H1 (cell line): ENCODE measurements at regions not wholly inside any gene's neighbourhood (a gene's known extent, or its start where the extent isn't known, plus 50 kb on each side); places are given as distances from the start of the nearest gene placed in this dataset.
"Not testable (repeated sequence)": the region's sequence is repeated elsewhere in the genome, so short reads cannot be mapped to it uniquely, and the experiment has no call there.

Experiments used
- ATF3 ChIP-seq: IDR thresholded peaks from 2 replicates; pipeline ENCODE4 v1.6.1; 2011; ENCODE audit warnings: low read depth, mild to moderate bottlenecking, low read length; ENCODE audit not compliant: insufficient read depth
- CHD2 ChIP-seq: IDR thresholded peaks from 2 replicates; pipeline ENCODE4 v1.6.1; 2012; ENCODE audit warnings: low read length, improper control_type of control experiment
- CTCF ChIP-seq, 3 experiments: IDR thresholded peaks; 1 replicate in 2 of 3; 2 replicates in 1 of 3; pipeline versions ENCODE4 v1.5.1 to v1.6.1; 2011; ENCODE audit warnings: low read length in 3 of 3, mild to moderate bottlenecking in 3 of 3, inconsistent platforms in 2 of 3, low read depth in 1 of 3, moderate library complexity in 1 of 3; ENCODE audit not compliant: insufficient read depth in 1 of 3; ENCODE audit errors: control extremely low read depth in 1 of 3
- EGR1 ChIP-seq: IDR thresholded peaks from 2 replicates; pipeline ENCODE4 v1.6.1; 2011; ENCODE audit warnings: low read depth, low read length, borderline replicate concordance
- EP300 ChIP-seq, 2 experiments: IDR thresholded peaks; 1 replicate in 1 of 2; 2 replicates in 1 of 2; pipeline ENCODE4 v1.6.1; 2011 to 2012; ENCODE audit warnings: low read depth in 2 of 2, low read length in 2 of 2, mild to moderate bottlenecking in 2 of 2, borderline replicate concordance in 1 of 2, inconsistent platforms in 1 of 2, moderate library complexity in 1 of 2
- EZH2 ChIP-seq: fragments of 200-600 bp; sonication (generic); IDR thresholded peaks from 2 replicates; pipeline ENCODE4 v1.7.1; 2012; ENCODE audit warnings: low read depth, mild to moderate bottlenecking, moderate library complexity, low read length, inconsistent platforms; ENCODE audit not compliant: severe bottlenecking
- HDAC2 ChIP-seq, 2 experiments: fragments of 300-600 bp in 1 of 2; sonication (generic) in 1 of 2; IDR thresholded peaks; 2 replicates each; pipeline ENCODE4 v1.6.1; 2011 to 2012; ENCODE audit warnings: low read depth in 2 of 2, low read length in 2 of 2, mild to moderate bottlenecking in 2 of 2, moderate library complexity in 2 of 2, borderline replicate concordance in 1 of 2, inconsistent platforms in 1 of 2
- POLR2A ChIP-seq, 2 experiments: IDR thresholded peaks; 1 replicate in 1 of 2; 2 replicates in 1 of 2; pipeline ENCODE4 v1.6.1; 2011; ENCODE audit warnings: low read depth in 2 of 2, low read length in 2 of 2, mild to moderate bottlenecking in 2 of 2; ENCODE audit errors: control extremely low read depth in 1 of 2
- RAD21 ChIP-seq, 2 experiments: IDR thresholded peaks in 1 of 2; conservative IDR thresholded peaks in 1 of 2; 2 replicates each; pipeline ENCODE4 v1.6.1; 2011; ENCODE audit warnings: low read depth in 2 of 2, low read length in 2 of 2, improper control_type of control experiment in 1 of 2, inconsistent platforms in 1 of 2, mild to moderate bottlenecking in 1 of 2, moderate library complexity in 1 of 2
- SIN3A ChIP-seq, 2 experiments: IDR thresholded peaks in 1 of 2; conservative IDR thresholded peaks in 1 of 2; 2 replicates each; pipeline ENCODE4 v1.6.1; 2011 to 2012; ENCODE audit warnings: low read length in 2 of 2, improper control_type of control experiment in 1 of 2, low read depth in 1 of 2, mild to moderate bottlenecking in 1 of 2
- SIRT6 ChIP-seq: IDR thresholded peaks from one replicate; pipeline ENCODE4 v1.7.1; 2012; ENCODE audit warnings: low read length, inconsistent platforms
- SP4 ChIP-seq: IDR thresholded peaks from 2 replicates; pipeline ENCODE4 v1.6.1; 2012; ENCODE audit warnings: low read length, inconsistent platforms
- YY1 ChIP-seq: IDR thresholded peaks from 2 replicates; pipeline ENCODE4 v1.6.1; 2011; ENCODE audit warnings: low read depth, mild to moderate bottlenecking, low read length
- ZNF274 ChIP-seq: IDR thresholded peaks from 2 replicates; pipeline ENCODE4 v1.7.0; 2012; ENCODE audit warnings: low read length, borderline replicate concordance; ENCODE audit errors: extremely low read depth

GRCh38 chr21:9851166-9851565, 670.2 kb upstream of the TPTE start:
- not testable (repeated sequence) for TF ChIP-seq CTCF (IDR thresholded peaks at IDR 0.05; ENCODE audit: control extremely low read depth in 1 of 3, insufficient read depth in 1 of 3, low read depth in 1 of 3, low read length in 3 of 3); POLR2A (IDR thresholded peaks at IDR 0.05; ENCODE audit: control extremely low read depth in 1 of 2, low read depth in 2 of 2, low read length in 2 of 2); SIRT6; SIN3A (conservative IDR thresholded peaks at IDR 0.05 in 1 of 2, IDR thresholded peaks at IDR 0.05 in 1 of 2; ENCODE audit: low read depth in 1 of 2, low read length in 2 of 2); EZH2; SP4; ZNF274; YY1; RAD21 (IDR thresholded peaks at IDR 0.05 in 1 of 2, conservative IDR thresholded peaks at IDR 0.05 in 1 of 2; ENCODE audit: low read depth in 2 of 2, low read length in 2 of 2); CHD2; ATF3; EP300 (IDR thresholded peaks at IDR 0.05; ENCODE audit: borderline replicate concordance in 1 of 2, low read depth in 2 of 2, low read length in 2 of 2); EGR1; HDAC2 (IDR thresholded peaks at IDR 0.05; ENCODE audit: borderline replicate concordance in 1 of 2, low read depth in 2 of 2, low read length in 2 of 2)
